Progenitor cell of endocrine pancreas (in vitro differentiated cells): ENCODE measurements at regions not wholly inside any gene's neighbourhood (a gene's known extent, or its start where the extent isn't known, plus 50 kb on each side); places are given as distances from the start of the nearest gene placed in this dataset.

ENCODE experiments used
- DNase-seq: peaks from one replicate; pipeline ENCODE4 v3.0.0; 2021; ENCODE audit warnings: low spot score; ENCODE audit not compliant: unreplicated experiment
- H3K27ac Mint-ChIP-seq: 2 replicates; pipeline ENCODE4 v1.8.0; 2021; ENCODE audit warnings: mild to moderate bottlenecking, moderate library complexity, mixed read lengths
- H3K27me3 Mint-ChIP-seq: 2 replicates; pipeline ENCODE4 v1.8.0; 2021; ENCODE audit warnings: mixed read lengths
- H3K36me3 Mint-ChIP-seq: 2 replicates; pipeline ENCODE4 v1.8.0; 2022; ENCODE audit warnings: mixed read lengths; ENCODE audit not compliant: insufficient read depth
- H3K4me1 Mint-ChIP-seq: 2 replicates; pipeline ENCODE4 v1.8.0; 2021; ENCODE audit warnings: low read depth, mixed read lengths
- H3K4me3 Mint-ChIP-seq: 2 replicates; pipeline ENCODE4 v1.8.0; 2021; ENCODE audit warnings: low read depth, mild to moderate bottlenecking, moderate library complexity, mixed read lengths
- H3K9me3 Mint-ChIP-seq: 2 replicates; pipeline ENCODE4 v1.8.0; 2021; ENCODE audit warnings: low read depth, mixed read lengths
- CTCF ChIP-seq: fragments of 200-600 bp; sonication (generic); IDR thresholded peaks from one replicate; pipeline ENCODE4 v1.5.0; 2021; ENCODE audit warnings: antibody characterized with exemption, mild to moderate bottlenecking; ENCODE audit not compliant: unreplicated experiment

DNA sequence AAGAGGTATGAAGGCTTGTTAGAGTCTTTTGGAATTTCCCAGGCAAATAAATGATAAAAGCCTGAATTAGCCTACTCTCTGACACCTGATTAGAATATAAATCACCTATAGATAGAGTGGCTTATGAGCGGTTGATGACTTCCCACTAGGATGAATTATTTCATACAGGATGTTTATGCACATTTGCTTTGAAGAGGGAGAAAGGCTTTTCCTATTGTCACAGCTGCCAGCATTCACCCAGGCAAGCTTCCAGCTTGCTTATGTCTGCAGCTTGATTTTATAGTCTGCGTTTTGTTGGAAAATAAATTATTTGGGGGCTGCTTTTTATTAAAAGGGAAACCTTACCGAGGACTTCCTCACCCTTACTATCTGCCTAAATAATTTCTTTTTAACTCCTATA is 51.3 kb upstream of the EIF2S2 start:
- H3K27ac Mint-ChIP-seq = no peak overlapping the region
- no peak for TF ChIP-seq CTCF
- H3K4me3 Mint-ChIP-seq = no peak overlapping the region
- no peaks in the 10 kb centered on the region for H3K27me3 Mint-ChIP-seq
- peaks cover 4% of the 10 kb centered on the region for H3K9me3 Mint-ChIP-seq
- DNase-seq = no peak
- H3K4me1 Mint-ChIP-seq = peaks cover 1% of the 10 kb centered on the region
- H3K36me3 Mint-ChIP-seq = no peaks in the 10 kb centered on the region

DNA sequence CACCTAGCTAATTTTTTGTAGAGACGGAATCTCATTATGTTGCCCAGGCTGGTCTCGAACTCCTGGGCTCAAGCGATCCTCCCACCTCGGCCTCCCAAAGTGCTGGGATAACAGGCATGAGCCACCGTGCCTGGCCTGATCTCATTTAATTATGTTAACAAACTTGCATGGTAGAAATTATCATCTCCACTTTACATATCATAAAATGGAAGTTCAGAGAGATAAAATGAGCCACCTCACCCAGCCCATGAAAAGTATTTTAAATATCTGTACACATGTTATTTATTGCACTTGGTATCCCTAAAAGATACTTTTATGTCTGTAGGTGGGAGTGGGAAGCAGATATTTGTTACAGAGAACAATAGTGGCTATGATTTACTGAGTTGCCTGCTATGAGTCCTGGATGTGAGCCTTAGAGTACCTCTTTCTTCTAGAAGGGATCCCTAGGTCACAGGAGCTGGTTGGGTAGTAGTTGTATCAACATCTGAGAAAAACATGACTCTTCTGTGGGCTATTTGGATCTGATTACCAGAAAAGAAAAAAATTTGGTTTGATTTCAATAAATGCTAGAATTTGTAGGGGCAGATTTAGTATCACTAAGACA is 52.4 kb upstream of the EIF2S2 start:
- Mint-ChIP-seq H3K4me1 (no peaks in the 10 kb centered on the region), H3K4me3 (no peak overlapping the region), H3K27ac (no peak overlapping the region), H3K9me3 (no peaks in the 10 kb centered on the region), H3K27me3 (no peaks in the 10 kb centered on the region), H3K36me3 (no peaks in the 10 kb centered on the region)
- no peak for DNase-seq
- TF ChIP-seq CTCF = no peak

- H3K27ac Mint-ChIP-seq = no peak overlapping the region
- no peaks in the 10 kb centered on the region for H3K9me3 Mint-ChIP-seq
- DNase-seq = no peak
- no peaks in the 10 kb centered on the region for H3K4me1 Mint-ChIP-seq
- no peak overlapping the region for H3K4me3 Mint-ChIP-seq
- H3K27me3 Mint-ChIP-seq = no peaks in the 10 kb centered on the region
- no peak for TF ChIP-seq CTCF
- H3K36me3 Mint-ChIP-seq = no peaks in the 10 kb centered on the region
These were observed 53.1 kb upstream of the EIF2S2 start for GRCh38 chr20:34165018-34165619.

- Mint-ChIP-seq H3K9me3 (no peaks in the 10 kb centered on the region), H3K4me3 (no peak overlapping the region), H3K27ac (no peak overlapping the region)
These were observed 59.6 kb upstream of the EIF2S2 start for GRCh38 chr20:34171640-34172039.

GRCh38 chr20:34172926-34173325 is 60.9 kb upstream of the EIF2S2 start:
- Mint-ChIP-seq H3K9me3 (no peaks in the 10 kb centered on the region), H3K4me1 (peaks cover 1% of the 10 kb centered on the region), H3K27me3 (no peaks in the 10 kb centered on the region), H3K4me3 (no peak overlapping the region), H3K27ac (no peak overlapping the region), H3K36me3 (no peaks in the 10 kb centered on the region)
- TF ChIP-seq CTCF = no peak
- DNase-seq = no peak

More at GRCh38 chr20:34171640-34172039, 59.6 kb upstream of the EIF2S2 start:
- no peaks in the 10 kb centered on the region for H3K36me3 Mint-ChIP-seq
- no peaks in the 10 kb centered on the region for H3K27me3 Mint-ChIP-seq
- no peak for TF ChIP-seq CTCF
- DNase-seq = no peak
- H3K4me1 Mint-ChIP-seq = peaks cover under 1% of the 10 kb centered on the region
